ENCODE measurements at regions not wholly inside any gene's neighbourhood (a gene's known extent, or its start where the extent isn't known, plus 50 kb on each side); places are given as distances from the start of the nearest gene placed in this dataset.
A peak's percentile ranks its signal among the peaks of the same experiment; 100 is the strongest.

DNA sequence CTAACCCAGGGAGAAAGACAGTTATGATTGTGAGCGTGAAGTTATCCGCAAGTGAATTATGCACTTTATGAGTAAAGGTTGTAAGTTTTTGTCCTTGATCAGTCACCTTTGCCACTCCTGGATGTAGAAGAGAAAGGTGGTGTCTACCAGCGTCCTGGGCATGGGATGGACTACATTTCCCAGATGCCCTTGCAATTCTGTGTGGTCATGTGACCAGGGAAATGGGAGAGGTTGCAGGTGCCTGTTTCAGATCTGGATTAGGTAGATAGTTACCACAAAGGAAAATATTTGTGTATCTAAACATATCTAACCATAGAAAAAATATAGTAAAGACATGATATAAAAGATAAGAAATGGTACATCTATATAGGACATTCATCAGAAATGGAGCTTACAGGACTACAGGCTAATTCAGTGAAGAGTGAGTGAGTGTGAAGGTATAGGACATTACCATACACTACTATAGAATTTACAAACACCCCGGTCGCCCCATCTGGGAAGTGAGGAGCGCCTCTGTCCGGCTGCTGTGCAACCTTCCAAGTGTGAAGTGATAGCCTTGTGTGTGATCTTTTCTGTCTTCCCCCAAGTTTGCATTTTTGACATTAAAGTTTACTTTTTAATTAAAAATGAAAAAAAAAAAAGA lies 51.6 kb upstream of the CACNA1A start:
- DNase-seq (ENCODE audit: extremely low spot score, insufficient read length, low read depth) (no peak), FAIRE-seq (peak; percentile 9)

DNA sequence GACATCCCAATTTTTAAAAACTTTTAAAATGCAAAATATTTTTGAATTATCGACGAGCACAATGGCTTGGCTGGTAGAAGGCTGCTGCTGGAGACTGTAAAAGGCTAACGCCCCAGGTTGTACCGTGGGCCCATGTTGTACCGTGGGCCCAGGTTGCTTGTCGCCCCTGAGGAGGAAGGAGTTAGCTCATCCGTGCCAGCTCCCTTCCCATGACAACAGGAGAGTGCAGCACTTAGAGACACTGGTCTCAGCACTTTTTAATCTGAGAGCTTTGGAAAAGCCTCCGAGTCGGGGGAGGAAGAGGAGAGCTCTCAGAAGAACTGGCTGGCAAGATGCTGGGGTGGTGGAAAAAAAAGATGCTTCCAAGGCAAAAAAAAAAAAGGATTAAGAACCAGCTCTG lies 50.3 kb upstream of the CACNA1A start:
- DNase-seq (ENCODE audit: extremely low spot score, insufficient read length, low read depth): no peak
- no peak for FAIRE-seq
